Activated CD4-positive, alpha-beta memory T cell treated with anti-CD3 and anti-CD28 coated beads, Interleukin-2, amount 10 ng/mL, durations not matched to agents 7 days and 5 days (primary cell): ENCODE measurements at regions not wholly inside any gene's neighbourhood (a gene's known extent, or its start where the extent isn't known, plus 50 kb on each side); places are given as distances from the start of the nearest gene placed in this dataset.

Experiments
- CTCF ChIA-PET: fragments of 350-600 bp; sonication (Branson Sonifier 250); formaldehyde crosslinking; loops from one replicate; lab custom pipeline; 2021; ENCODE audit warnings: antibody characterized with exemption, inconsistent platforms; lab: Charles Lee
- POLR2A ChIA-PET: fragments of 350-600 bp; sonication (Branson Sonifier 250); formaldehyde crosslinking; loops from one replicate; lab custom pipeline; 2021; ENCODE audit warnings: antibody characterized with exemption; lab: Charles Lee
- DNase-seq: peaks from one replicate; pipeline ENCODE4 v3.0.0-alpha.2; 2020
- H3K27ac Mint-ChIP-seq: one replicate; pipeline ENCODE4 v1.8.0; 2021; ENCODE audit warnings: mild to moderate bottlenecking, mixed read lengths
- H3K27me3 Mint-ChIP-seq: one replicate; pipeline ENCODE4 v1.8.0; 2021; ENCODE audit warnings: mixed read lengths
- H3K36me3 Mint-ChIP-seq: one replicate; pipeline ENCODE4 v1.8.0; 2021; ENCODE audit warnings: low read depth, mixed read lengths
- H3K4me1 Mint-ChIP-seq: one replicate; pipeline ENCODE4 v1.8.0; 2021; ENCODE audit warnings: mixed read lengths
- H3K4me3 Mint-ChIP-seq: one replicate; pipeline ENCODE4 v1.8.0; 2021; ENCODE audit warnings: mild to moderate bottlenecking, mixed read lengths
- H3K9me3 Mint-ChIP-seq: one replicate; pipeline ENCODE4 v1.8.0; 2021; ENCODE audit warnings: mixed read lengths

- ChIA-PET CTCF (no interaction called here), POLR2A (interaction anchor here (2.4 kb wide), 1 partner anchor 9 kb away, joined by 9 read pairs; no protein-coding TSS in a partner anchor)
- Mint-ChIP-seq H3K4me1 (peaks cover 30% of the 10 kb centered on the region), H3K27ac (no peak overlapping the region), H3K9me3 (no peaks in the 10 kb centered on the region), H3K27me3 (peaks cover 36% of the 10 kb centered on the region), H3K36me3 (no peaks in the 10 kb centered on the region), H3K4me3 (no peak overlapping the region)
- DNase-seq, result no peak
Observed at GRCh38 chr13:50357136-50357535, 341.9 kb downstream of the KCNRG start.

GRCh38 chr13:50357586-50358118 lies 342.4 kb downstream of the KCNRG start:
- Mint-ChIP-seq H3K4me1 (peaks cover 30% of the 10 kb centered on the region), H3K4me3 (no peak overlapping the region), H3K27ac (no peak overlapping the region), H3K27me3 (peaks cover 41% of the 10 kb centered on the region), H3K36me3 (no peaks in the 10 kb centered on the region), H3K9me3 (no peaks in the 10 kb centered on the region)
- ChIA-PET POLR2A (interaction anchor here (2.4 kb wide), 1 partner anchor 9 kb away, joined by 9 read pairs; no protein-coding TSS in a partner anchor), CTCF (no interaction called here)
- no peak for DNase-seq

DNA sequence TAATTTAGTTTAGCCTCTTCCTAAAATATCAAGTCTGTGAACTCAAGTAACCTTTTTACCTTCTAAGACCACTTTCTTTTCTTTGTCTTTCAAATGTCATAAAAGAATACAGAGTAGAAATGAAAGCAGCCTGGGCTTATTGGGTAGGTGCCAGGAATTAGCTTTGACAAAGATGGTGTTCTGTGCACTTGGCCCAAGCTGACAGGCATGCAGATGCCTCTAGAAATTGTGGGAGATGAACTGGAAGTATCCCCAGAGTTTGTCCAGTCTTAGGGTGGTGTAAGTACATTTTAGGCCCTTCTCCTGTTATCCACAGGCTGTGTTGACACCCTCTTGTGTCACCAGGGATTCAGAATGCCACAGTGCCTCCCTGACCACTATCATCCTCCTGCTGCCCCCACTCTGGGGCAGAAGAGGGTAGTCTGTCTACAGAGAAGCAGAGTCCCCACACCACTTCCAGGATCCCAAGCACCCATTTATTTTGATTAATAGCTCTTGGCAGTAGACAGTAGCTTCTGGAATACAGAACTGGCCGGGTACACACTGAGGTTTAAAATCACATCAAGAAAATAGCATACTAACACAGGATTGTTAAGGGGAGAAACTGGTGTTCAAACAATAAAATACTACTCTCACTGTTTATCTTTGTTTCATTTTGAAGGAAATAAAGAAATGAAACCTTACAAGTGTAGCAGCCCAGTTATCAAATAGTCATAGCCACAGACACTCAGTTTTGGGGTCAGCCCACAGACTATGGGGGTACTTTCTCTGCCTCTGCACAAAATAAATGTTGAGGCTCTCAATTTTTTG lies 343.2 kb downstream of the KCNRG start:
- no peak overlapping the region for H3K27ac Mint-ChIP-seq
- DNase-seq, result no peak
- H3K4me1 Mint-ChIP-seq, result peaks cover 30% of the 10 kb centered on the region
- ChIA-PET CTCF (no interaction called here), POLR2A (no interaction called here)
- H3K4me3 Mint-ChIP-seq, result no peak overlapping the region
- H3K9me3 Mint-ChIP-seq, result no peaks in the 10 kb centered on the region
- no peaks in the 10 kb centered on the region for H3K36me3 Mint-ChIP-seq
- peaks cover 37% of the 10 kb centered on the region for H3K27me3 Mint-ChIP-seq

DNA sequence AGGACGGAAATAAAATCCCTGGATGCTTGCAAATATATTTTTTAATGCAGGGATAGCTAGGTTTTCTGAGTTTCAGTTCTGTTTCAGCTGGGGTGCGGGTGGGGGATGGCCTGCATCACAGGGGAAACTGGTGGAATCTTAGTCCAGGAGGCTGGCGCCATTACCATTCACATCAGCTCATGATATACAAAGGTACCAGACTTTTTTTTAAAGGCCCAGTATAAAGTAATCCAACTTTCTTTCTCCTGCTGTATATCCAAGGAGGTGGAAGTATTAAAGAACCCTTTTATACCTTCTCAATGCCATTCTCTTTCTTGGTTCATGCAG lies 343.8 kb downstream of the KCNRG start:
- POLR2A ChIA-PET, result no interaction called here

DNA sequence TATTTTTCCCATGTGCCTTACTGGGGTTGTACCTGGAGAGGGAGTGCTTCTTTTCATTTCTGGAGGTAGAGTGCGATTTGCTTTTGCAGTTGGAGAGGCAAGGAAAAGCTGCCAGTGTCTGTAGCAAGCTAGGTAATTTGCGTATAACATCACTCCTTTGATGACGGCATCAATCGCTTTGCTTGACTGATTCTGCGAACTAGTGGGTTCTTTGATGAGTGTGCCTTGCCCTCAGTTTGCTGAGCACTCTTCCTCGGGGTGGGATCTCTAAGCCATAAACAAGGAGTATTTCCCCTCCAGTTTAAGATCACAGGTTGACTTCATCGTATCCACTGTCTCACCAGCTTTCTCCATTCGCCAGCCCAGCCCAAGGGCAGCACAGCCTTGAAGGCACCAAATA lies 344.5 kb downstream of the KCNRG start:
- POLR2A ChIA-PET, result interaction anchor here (1.3 kb wide), 1 partner anchor 363 kb away, joined by 3 read pairs; the partner anchor contains the start of gene TRIM13
- Mint-ChIP-seq H3K4me1 (peaks cover 29% of the 10 kb centered on the region), H3K27ac (no peak overlapping the region), H3K27me3 (peaks cover 33% of the 10 kb centered on the region), H3K4me3 (no peak overlapping the region), H3K9me3 (no peaks in the 10 kb centered on the region), H3K36me3 (no peaks in the 10 kb centered on the region)
- DNase-seq, result no peak
- CTCF ChIA-PET, result no interaction called here

More for the DNA sequence above, 343.8 kb downstream of the KCNRG start:
- DNase-seq, result no peak
- CTCF ChIA-PET, result no interaction called here
- Mint-ChIP-seq H3K36me3 (no peaks in the 10 kb centered on the region), H3K27ac (no peak overlapping the region), H3K27me3 (peaks cover 34% of the 10 kb centered on the region), H3K9me3 (no peaks in the 10 kb centered on the region), H3K4me3 (no peak overlapping the region), H3K4me1 (peaks cover 29% of the 10 kb centered on the region)

DNA sequence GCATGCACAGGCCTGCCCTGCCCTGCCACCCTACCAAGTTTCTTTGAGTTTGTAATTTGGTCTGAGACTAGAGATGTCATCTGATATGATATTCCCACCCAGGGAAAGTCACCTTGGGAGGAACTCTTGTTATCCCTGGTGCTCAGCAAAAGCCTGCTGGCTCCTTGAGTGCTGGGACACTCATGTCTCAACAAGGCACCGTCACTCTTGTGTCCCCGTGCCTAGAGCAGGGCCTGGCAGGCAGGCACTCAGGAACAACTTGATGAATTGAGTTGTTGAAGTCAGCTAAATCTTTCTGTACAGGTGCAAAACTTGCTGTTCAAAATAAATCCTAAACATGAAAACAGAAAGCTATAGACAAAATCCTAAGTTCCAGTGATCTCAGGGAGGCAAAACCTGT lies 345.4 kb downstream of the KCNRG start:
- ChIA-PET CTCF (interaction anchor here (0.9 kb wide), 1 partner anchor 278 kb away, joined by 3 read pairs; no protein-coding TSS in a partner anchor), POLR2A (interaction anchor here (0.7 to 1.4 kb wide), 4 partner anchors 124 to 364 kb away, joined by 3 to 6 read pairs (median 3); partner anchors contain the start of gene TRIM13)
- Mint-ChIP-seq H3K4me1 (peaks cover 32% of the 10 kb centered on the region), H3K36me3 (no peaks in the 10 kb centered on the region), H3K27ac (no peak overlapping the region), H3K27me3 (peaks cover 36% of the 10 kb centered on the region), H3K4me3 (no peak overlapping the region), H3K9me3 (no peaks in the 10 kb centered on the region)
- no peak for DNase-seq

- Mint-ChIP-seq H3K9me3 (no peaks in the 10 kb centered on the region), H3K36me3 (no peaks in the 10 kb centered on the region), H3K4me1 (peaks cover 32% of the 10 kb centered on the region), H3K4me3 (no peak overlapping the region), H3K27ac (no peak overlapping the region), H3K27me3 (peaks cover 34% of the 10 kb centered on the region)
- ChIA-PET CTCF (interaction anchor here (0.9 kb wide), 1 partner anchor 279 kb away, joined by 3 read pairs; no protein-coding TSS in a partner anchor), POLR2A (interaction anchor here (0.7 to 1.4 kb wide), 3 partner anchors 124 to 280 kb away, joined by 3 to 6 read pairs (median 3); no protein-coding TSS in a partner anchor)
- no peak for DNase-seq
Observed at GRCh38 chr13:50361282-50361681, 346.0 kb downstream of the KCNRG start.

DNA sequence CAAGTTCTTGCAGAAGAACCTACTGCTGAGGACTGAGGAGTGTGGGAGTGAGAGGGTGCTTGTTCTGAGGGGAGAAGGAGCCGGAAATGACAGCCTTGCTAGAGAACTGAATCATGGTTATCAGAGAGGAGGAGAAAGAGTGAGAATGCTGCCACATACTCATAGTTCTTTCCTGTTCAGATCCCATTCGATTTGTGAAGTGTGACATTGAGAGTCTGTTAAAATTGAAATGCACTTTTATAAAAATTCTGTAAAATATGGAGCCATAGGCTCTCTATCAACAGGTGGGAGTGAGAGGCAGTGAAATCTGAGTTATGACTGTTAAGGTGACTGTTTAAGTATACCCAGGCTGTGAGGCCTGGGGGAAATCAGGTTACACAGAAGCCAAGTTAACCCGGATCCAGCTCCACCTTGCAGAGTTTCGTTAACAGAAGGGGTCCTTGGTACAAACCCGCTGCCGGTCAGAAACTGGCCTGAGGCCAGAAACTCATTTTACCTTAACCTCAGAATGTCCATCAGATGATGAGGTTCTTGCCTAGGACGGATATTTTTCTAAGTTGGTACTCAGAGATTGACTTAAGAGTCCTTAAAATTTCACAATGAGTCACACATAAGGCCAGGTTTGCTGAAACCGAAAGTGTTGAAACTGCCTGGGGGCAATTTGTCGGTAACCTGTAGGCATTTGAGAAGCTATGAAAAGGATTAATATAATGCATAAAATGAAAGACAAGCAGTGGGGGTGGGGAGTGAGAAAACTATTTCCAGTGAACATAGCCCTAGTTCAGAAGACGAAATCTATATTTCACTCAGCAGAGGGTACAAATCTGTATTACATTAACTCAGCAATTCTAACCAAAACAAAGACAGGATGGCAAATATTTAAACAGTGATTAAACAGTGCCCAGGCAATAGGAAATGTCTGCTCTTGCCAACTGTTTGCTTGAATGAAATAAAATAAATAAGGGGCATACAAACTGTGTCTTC lies 350.5 kb downstream of the KCNRG start:
- peak; percentile 60 for DNase-seq
- H3K27ac Mint-ChIP-seq, result peak overlapping the region; percentile 71
- peaks cover 53% of the 10 kb centered on the region for H3K27me3 Mint-ChIP-seq
- H3K9me3 Mint-ChIP-seq, result no peaks in the 10 kb centered on the region
- H3K36me3 Mint-ChIP-seq, result no peaks in the 10 kb centered on the region
- peaks cover 45% of the 10 kb centered on the region for H3K4me1 Mint-ChIP-seq
- ChIA-PET CTCF (interaction anchor here (0.5 to 2.2 kb wide), 3 partner anchors 240 to 704 kb away, joined by 3 to 5 read pairs (median 3); no protein-coding TSS in a partner anchor), POLR2A (interaction anchor here (0.7 to 4.2 kb wide), 15 partner anchors 9 to 546 kb away, joined by 3 to 41 read pairs (median 4); partner anchors contain the start of gene TRIM13)
- peak overlapping the region; percentile 67 for H3K4me3 Mint-ChIP-seq

- DNase-seq, result peak; percentile 53
- ChIA-PET POLR2A (interaction anchor here (0.8 to 4.2 kb wide), 17 partner anchors 10 to 545 kb away, joined by 3 to 41 read pairs (median 4); partner anchors contain the start of gene TRIM13), CTCF (interaction anchor here (1.5 to 2.2 kb wide), 2 partner anchors 241 to 703 kb away, joined by 3 to 5 read pairs; no protein-coding TSS in a partner anchor)
- peaks cover under 1% of the 10 kb centered on the region for H3K36me3 Mint-ChIP-seq
- H3K27ac Mint-ChIP-seq, result peak overlapping the region; percentile 71
- peaks cover 39% of the 10 kb centered on the region for H3K4me1 Mint-ChIP-seq
- no peaks in the 10 kb centered on the region for H3K9me3 Mint-ChIP-seq
- H3K27me3 Mint-ChIP-seq, result peaks cover 62% of the 10 kb centered on the region
- no peak overlapping the region for H3K4me3 Mint-ChIP-seq
Observed at GRCh38 chr13:50366488-50367174, 351.4 kb downstream of the KCNRG start.

GRCh38 chr13:50369646-50370045 lies 354.4 kb downstream of the KCNRG start:
- H3K36me3 Mint-ChIP-seq, result peaks cover 2% of the 10 kb centered on the region
- CTCF ChIA-PET, result no interaction called here

DNA sequence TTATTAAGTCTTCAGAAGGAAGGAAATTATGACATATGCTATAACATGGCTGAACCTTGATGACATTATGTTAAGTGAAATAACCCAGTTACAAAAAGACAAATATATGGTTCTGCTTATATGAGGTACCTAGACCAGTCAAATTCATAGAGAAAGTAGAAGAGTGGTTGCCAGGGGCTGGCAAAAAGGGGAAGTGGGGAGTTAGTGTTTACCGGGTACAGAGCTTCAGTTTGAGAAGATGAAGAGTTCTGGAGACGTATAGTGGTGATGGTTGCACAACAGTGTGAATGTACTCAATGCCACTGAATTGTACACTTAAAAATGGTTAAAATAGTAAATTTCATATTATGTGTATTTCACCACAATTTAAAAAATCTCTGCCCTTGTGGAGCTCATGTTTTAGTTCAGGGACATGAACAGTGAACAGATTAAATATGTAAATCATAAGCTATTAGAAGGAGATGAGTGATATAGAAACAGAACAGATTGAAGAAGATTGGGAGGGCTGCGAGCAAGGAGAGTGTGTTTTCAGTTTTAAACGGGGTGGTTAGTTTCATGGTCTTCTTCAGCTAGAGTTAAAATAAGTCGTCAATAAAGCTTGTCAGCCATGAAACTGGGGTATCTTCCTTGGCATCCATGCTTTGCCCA lies 355.2 kb downstream of the KCNRG start:
- H3K27me3 Mint-ChIP-seq, result peaks cover 61% of the 10 kb centered on the region
- DNase-seq, result no peak
- H3K4me3 Mint-ChIP-seq, result no peak overlapping the region
- H3K27ac Mint-ChIP-seq, result no peak overlapping the region
- no peaks in the 10 kb centered on the region for H3K9me3 Mint-ChIP-seq
- peaks cover 27% of the 10 kb centered on the region for H3K4me1 Mint-ChIP-seq
- CTCF ChIA-PET, result interaction anchor here (1.1 kb wide), 1 partner anchor 12 kb away, joined by 3 read pairs; no protein-coding TSS in a partner anchor
- POLR2A ChIA-PET, result interaction anchor here (0.8 kb wide), 1 partner anchor 289 kb away, joined by 3 read pairs; no protein-coding TSS in a partner anchor
- H3K36me3 Mint-ChIP-seq, result peaks cover 2% of the 10 kb centered on the region

More at GRCh38 chr13:50369646-50370045, 354.4 kb downstream of the KCNRG start:
- peaks cover 35% of the 10 kb centered on the region for H3K4me1 Mint-ChIP-seq
- POLR2A ChIA-PET, result no interaction called here
- no peak overlapping the region for H3K4me3 Mint-ChIP-seq
- H3K27ac Mint-ChIP-seq, result no peak overlapping the region
- DNase-seq, result no peak
- H3K9me3 Mint-ChIP-seq, result no peaks in the 10 kb centered on the region
- H3K27me3 Mint-ChIP-seq, result peaks cover 65% of the 10 kb centered on the region
